ENCODE measurements at regions not wholly inside any gene's neighbourhood (a gene's known extent, or its start where the extent isn't known, plus 50 kb on each side); places are given as distances from the start of the nearest gene placed in this dataset.
"Not testable (repeated sequence)": the region's sequence is repeated elsewhere in the genome, so short reads cannot be mapped to it uniquely, and the experiment has no call there.

- not testable (repeated sequence) for DNase-seq
These were observed 298.3 kb upstream of the MIS18BP1 start for GRCh38 chr14:45551240-45551820.

DNA sequence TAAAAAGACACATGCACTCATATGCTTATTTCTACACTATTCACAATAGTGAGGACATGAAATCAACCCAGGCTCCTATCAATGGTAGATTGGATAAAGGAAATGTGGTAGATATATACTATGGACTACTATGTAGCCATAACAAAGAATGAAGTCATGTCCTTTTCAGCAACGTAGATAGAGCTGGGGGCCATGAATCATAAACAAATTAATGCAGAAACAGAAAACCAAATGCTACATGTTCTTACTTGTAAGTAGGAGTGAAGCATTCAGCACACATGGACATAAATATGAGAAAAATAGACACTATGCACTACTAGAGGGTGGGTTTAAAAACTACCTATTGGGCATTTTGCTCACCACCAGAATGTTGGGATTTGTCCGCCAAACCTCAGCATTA, 278.0 kb upstream of the MIS18BP1 start:
- DNase-seq: no peak

GRCh38 chr14:45526715-45527549, 273.9 kb upstream of the MIS18BP1 start:
- DNase-seq: no peak

DNA sequence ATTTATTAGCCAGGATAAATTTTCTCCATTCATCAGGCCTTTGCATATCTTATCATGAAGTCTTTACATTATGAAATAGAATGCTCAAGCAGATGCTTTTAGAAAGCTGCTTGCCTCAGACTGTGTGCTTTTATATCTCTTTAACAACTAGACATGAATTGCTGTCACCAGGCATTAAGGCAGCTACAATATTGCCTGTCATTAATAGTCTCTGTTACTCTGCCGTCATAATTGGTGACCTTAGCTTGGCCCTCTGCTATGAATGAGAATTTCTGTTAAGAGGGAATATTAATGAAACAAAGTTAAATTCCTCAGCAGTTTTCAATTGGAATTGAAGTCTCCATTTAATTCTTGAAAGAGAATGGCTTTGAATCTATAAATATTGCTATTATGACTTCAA, 266.8 kb upstream of the MIS18BP1 start:
- DNase-seq: no peak

DNA sequence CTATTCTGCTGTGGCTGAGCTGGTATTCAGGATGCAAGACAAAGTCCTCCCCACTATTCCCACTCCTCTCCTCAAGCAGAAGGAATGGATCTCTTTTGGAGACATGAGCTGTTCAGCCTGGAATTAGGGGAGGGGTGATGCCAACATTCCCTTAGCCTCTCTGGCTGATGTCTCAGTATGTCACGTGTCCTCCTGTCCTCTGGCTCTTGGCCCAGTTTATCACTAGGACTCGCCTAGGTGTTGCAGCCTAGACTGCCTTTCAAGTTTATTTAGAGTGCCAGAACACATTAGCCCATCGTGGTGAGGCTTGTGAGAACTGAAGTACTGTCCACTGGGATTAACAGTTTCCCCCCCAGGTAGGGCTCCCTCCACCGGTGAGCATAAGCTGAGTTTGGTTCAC, 239.9 kb upstream of the MIS18BP1 start:
- no peak for DNase-seq

DNA sequence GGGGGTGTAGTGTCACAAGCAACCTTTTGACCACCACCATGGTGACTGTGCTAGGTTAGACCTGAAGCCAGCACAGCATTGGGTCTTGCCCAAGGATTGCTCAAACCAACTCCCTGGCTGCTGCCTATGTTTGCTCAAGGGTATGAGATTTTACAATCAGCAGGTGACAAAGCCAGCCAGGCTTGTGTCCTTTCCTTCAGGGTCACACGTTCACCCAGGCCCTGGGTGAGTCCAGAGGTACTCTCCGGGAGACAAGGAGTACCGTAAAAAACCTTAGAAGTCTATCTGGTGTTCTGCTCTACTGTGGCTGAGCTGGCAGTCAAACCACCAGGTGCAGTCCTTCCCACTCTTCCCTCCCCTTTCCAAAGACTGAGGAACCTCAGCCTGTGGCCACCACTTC, 238.9 kb upstream of the MIS18BP1 start:
- DNase-seq: no peak

DNA sequence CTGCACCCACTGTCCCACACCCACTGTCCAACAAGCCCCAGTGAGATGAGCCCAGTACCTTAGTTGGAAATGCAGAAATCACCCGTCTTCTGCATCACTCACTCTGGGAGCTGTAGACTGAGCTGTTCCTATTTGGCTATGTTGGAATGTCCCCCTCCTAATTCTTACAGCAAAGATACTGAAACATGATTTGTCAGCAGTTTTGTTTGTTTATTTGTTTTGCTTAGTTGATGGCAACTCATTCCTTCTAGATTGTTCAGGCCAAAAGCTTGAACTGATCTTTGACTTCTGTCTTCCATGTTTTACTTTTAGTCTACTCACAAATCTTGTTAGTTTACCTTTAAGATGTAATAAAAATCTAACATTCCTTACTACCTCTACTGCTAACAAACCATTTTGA, 233.6 kb upstream of the MIS18BP1 start:
- DNase-seq: no peak

DNA sequence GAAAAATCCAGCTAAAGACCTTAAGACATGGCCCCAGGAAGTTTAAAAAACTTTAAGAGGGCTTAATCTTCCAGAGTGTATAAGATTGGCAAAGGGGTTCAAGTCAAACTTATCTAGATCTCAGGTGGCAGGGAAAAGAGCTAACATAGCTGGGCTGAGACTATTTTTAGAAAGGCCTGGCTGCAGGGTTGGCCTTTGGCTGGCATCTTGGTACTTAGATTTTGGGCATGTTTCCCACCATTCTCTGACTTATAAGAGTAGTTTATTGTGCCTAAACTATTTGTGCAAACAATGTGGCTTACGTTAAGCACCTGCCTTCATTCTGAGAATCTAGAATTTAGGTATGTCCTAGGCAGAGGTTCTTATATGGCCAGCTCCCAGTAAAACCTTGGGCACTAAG, 214.0 kb upstream of the MIS18BP1 start:
- no peak for DNase-seq

DNA sequence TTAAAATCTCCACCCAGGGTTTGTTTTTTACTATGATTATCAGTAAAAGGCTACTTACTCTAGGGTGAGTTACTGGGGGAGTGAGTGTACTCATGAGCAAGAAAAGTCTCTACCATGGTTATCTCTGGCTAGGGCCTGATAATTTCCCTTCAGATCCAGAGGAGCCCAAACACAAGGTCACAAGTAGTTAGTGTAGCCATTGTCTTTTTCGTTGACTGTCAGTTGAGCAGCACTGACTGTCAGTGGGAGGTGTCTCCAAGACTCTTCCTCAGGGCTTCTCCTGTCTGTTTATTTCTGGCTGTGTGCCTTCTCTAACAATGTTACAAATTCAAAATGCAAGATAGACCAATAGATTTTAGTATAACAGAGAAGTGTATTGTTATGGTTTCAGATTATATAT, 181.2 kb upstream of the MIS18BP1 start:
- no peak for DNase-seq

- no peak for DNase-seq
These were observed 173.8 kb upstream of the MIS18BP1 start for GRCh38 chr14:45426685-45427282.

DNA sequence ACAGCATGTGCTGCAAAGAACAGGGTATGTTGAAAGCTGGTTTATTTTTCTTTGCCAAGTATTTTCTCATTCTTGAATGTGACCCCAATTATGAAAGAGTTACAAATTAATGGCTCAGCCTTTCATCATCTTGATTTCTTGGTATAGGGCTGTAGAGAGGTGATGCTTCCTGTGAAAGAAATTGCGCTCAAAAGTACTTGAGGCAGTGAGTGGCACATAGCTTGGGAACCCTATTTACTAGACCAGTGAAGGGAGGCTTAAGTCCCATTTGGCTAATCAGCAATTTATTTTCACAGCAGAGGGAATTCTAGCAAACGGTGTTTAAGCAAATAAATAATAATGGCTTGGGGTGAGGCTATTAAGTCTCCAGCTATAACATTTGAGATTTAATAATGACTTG, 153.9 kb upstream of the MIS18BP1 start:
- no peak for DNase-seq

DNA sequence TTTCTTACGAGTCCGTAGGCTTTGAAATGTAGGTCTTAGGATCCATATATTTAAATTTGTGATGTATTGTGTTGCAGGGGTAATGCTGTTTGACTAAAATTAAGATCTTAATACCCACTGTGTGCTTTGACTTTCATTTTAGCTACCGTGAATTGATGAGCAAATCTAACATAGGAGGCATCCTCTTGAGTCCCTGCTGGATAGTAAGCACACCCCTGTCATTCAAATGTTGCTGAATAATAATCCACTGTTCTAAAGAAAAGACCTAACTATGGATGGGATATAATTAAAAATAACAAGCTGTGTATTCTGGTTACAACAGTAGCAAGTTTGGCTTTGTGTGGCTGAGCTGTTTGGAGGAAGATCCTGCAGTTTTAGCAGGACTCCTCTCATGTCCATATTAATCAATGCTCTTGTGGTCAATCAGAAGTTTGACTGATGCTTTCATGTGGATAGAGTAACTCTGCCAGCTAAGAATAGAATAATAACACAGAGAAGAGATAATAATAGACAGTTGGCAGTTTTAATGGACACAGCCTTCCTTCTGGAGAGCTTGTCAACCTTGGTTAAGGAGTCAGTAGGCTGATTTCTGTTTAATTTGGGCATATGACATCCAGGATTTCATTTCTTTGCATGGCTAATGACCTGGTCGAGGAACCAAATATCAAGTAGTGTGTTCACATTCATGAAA, 148.1 kb upstream of the MIS18BP1 start:
- no peak for DNase-seq

DNA sequence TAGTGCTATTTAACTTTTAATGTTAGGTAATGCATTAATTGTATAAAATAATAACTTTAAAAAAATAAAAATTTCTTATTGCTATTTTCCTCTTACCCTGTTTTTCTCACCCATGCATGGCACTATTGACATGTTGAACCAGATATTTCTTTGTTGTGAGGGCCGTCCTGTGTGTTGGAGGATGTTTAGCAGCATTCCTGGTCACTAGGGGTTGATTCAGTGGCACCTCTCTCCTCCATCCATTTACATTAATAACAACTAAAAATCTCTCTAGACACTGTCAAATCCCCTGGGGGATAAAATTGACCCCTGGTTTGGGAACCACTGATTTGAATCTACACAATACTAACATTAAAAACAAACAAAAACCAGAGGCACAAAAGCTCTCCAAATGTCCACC, 147.5 kb upstream of the MIS18BP1 start:
- DNase-seq: no peak

DNA sequence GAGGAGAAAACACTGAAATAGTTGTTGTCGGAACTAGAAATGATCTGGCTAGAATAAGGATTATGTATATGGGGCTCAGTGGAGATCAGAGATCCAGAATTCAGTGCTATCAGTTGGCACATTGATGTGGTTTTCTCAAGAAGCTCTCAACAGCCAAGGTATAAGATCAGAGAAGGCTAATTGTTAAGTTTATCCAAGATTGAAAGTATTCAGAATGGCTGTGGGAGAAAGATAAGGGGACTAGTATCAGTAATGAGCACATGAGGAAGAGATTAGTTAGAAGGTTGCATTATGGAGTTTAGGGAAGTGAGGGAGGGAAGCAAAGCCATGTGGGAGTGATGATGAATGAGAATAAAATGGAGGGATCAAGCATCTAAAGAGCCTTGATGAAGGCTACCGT, 128.1 kb upstream of the MIS18BP1 start:
- DNase-seq: no peak

- no peak for DNase-seq
These were observed 124.2 kb upstream of the MIS18BP1 start for GRCh38 chr14:45377166-45377565.

DNA sequence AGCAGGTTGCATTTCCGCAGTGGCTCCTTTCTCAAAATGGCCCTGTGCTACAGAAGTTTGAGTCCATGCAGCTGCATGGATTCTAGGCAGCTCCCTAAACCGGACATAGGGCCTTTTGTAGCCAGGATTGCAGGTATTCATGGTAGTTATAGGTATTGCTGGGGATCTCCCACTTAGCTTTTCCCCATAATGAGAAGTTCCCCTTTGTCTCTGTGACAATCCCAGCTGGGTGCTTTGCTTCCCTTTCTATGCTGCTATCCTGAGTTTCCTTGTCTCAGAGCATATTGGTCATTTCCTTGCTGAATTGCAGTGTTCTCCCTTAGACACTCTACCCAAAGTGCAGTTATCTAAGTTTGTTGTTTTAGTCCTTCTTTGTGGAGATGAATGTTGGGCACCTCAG, 120.9 kb upstream of the MIS18BP1 start:
- no peak for DNase-seq

DNA sequence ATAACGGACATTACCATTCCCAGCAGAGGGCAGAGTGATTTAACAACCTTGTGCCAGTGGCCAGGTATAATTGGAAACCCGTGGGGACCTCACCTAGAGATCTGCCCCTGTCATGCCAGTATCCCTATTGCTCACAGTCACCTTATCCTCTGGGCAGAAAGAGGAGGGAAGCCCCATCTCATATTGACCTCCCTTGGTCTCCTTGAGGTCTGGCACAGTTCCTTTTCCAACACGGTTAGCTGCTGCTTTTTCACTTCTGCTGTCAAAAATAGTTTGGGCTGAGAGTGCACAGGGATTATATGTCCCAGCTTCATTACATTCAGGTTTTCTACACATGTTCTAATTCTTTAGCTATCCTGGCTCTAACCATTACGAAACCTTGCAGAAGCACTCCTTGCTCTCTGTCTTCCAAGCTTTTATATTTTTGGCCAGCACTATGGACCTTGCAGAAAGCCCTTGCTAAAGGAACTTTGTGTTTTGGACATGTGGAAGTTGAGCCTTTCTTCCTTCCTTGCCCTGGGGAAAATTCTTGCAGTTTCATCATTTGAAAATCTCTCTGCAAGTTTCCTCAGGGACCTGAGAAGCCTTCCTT, 111.7 kb upstream of the MIS18BP1 start:
- DNase-seq: no peak

DNA sequence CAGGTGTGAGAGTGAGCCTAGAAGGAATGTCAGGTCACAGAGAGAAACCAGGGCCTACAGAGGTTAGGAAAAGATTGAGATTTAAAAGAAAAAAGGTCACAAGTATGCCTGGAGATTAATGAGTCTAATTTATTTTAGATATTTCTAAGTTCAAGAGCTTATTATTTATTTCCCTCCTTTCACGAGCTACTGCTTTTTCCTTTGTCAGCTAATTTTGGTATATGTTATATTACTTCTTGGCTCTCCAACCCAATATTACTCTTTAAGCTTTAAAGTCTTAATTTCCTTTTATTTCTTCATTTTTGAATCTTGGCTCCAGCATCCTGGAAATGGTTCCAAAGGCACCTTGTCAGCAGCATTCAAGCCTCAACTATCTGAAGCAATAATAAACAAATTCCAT, 109.5 kb upstream of the MIS18BP1 start:
- DNase-seq: no peak

DNA sequence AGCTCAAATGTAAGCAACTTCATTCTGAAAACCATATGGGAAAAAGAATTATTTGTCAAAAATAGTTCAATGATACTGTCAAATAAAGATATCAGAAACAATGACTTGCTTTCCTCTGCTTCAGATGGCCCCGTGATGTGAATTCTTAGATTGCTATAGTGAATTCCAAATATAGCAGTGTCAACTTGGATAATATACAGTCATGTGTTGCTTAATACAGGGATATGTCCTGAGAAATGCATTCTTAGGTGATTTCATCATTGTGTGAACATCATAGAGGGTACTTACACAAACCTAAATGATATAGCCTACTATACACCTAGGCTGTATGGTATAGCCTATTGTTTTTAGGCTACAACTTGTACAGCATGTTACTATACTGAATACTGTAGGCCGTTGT, 108.7 kb upstream of the MIS18BP1 start:
- no peak for DNase-seq

DNA sequence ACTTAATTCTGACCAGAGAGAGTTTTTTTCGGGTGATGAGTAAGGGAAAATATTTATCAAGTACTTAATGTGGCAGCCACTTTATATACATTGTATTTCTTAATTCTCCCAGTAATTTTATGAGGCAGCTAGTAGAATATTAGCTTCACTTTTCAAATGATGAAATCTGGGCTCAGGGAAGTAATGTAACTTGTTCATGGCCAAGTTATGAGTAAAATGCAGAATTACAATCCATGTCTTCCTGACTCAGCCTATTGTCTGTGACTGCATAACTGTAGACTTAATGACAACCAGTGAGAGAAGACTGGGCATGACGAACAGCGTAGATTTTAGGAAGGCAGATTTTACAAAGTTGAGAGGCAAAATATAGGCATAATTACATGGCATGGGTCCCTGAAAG, 106.7 kb upstream of the MIS18BP1 start:
- DNase-seq: no peak

DNA sequence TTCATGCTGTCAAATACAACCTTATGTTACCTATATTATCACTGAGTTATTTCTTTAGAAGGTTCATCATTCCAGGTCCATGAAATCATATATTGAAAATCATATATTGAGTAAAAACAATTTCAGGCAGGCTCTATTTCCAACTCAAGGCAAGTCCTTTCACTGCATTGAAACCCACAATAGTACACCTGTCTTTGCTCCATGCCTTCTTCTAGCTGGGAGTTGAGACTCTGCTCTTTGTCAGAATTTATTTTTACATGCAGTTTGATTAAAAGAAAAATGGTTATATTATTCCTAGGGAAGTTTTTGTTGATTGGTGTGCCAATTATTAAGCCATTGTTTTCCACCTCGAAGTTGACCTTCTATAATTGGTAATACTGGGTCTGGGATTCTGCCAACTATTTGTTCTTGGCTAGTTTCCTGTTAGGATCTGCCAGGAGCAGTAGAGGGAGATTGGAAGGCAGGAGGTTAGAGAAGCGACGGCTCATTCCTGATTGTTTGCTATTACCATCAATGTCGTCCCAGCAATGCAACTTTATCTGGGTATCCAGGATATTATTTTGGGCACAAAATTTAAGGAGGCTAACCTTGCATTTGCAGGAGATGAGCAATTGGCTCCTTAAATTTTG, 79.5 kb upstream of the MIS18BP1 start:
- no peak for DNase-seq

- no peak for DNase-seq
These were observed 55.9 kb upstream of the MIS18BP1 start for GRCh38 chr14:45308745-45309397.
